GM10248 (cell line): ENCODE measurements at regions not wholly inside any gene's neighbourhood (a gene's known extent, or its start where the extent isn't known, plus 50 kb on each side); places are given as distances from the start of the nearest gene placed in this dataset.

Experiments used
- CTCF ChIA-PET: fragments of 300-600 bp; sonication (Branson Sonifier 250); formaldehyde crosslinking; extraction: SDS; loops from one replicate; lab custom pipeline; 2021; ENCODE audit warnings: antibody characterized with exemption; lab: Yijun Ruan, JAX
- POLR2A ChIA-PET: fragments of 350-650 bp; sonication (Branson Sonifier 250); formaldehyde crosslinking; extraction: SDS; loops from one replicate; lab custom pipeline; 2020; ENCODE audit warnings: antibody characterized with exemption; lab: Yijun Ruan, JAX
- DNase-seq: peaks from one replicate; pipeline ENCODE4 v3.0.0; 2012; ENCODE audit errors: extremely low spot score
- TF ChIP-seq, protein P1 (sequence below): IDR thresholded peaks from 2 replicates; pipeline ENCODE4 v1.5.1; 2012; ENCODE audit warnings: mild to moderate bottlenecking, low read depth; ENCODE audit errors: extremely low read depth, missing control alignments, control extremely low read depth

DNA sequence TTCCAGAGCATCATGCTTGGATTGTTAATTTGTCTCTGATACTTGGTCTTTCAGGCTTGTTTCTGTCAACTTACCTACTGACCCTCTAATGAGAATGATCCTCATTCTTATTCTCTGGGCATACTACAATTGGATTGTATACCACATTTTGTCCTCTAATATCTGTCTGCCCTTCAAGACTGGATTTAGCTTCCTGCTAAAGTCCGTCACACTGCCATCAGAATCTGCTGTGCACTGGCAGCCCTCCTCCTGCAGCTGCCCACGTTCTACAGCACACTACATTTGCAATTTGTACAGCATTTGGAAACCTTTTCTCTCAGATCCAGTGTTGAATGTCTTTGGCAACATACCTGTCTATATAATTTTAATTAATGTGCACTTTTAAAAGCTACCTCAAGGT, 183.1 kb downstream of the ZNF330 start:
- ChIA-PET POLR2A (no interaction called here), CTCF (interaction anchor here (0.9 to 2.0 kb wide), 5 partner anchors 9 to 81 kb away, joined by 3 to 5 read pairs (median 4); no protein-coding TSS in a partner anchor)
- no peak for DNase-seq
- TF ChIP-seq, protein P1, sequence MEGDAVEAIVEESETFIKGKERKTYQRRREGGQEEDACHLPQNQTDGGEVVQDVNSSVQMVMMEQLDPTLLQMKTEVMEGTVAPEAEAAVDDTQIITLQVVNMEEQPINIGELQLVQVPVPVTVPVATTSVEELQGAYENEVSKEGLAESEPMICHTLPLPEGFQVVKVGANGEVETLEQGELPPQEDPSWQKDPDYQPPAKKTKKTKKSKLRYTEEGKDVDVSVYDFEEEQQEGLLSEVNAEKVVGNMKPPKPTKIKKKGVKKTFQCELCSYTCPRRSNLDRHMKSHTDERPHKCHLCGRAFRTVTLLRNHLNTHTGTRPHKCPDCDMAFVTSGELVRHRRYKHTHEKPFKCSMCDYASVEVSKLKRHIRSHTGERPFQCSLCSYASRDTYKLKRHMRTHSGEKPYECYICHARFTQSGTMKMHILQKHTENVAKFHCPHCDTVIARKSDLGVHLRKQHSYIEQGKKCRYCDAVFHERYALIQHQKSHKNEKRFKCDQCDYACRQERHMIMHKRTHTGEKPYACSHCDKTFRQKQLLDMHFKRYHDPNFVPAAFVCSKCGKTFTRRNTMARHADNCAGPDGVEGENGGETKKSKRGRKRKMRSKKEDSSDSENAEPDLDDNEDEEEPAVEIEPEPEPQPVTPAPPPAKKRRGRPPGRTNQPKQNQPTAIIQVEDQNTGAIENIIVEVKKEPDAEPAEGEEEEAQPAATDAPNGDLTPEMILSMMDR: no peak

DNA sequence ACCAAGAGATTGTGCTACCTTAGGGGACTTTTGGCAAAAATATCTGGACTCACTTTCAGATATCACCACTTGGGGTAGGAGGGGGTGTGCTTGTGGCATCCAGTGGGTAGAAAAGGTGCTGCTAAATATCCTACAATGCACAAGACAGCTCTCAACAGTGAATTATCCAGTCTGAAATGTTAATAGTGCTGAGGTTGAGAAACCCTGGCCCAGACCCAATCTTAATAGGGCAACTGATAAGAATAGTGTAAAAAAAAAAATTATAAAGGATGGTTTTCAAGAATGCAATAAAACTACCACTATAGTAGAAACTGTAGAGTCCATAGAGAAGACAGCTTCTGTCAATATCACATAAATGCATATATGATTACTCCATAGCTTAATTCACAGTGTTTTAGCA, 185.5 kb downstream of the ZNF330 start:
- no peak for DNase-seq
- ChIA-PET CTCF (no interaction called here), POLR2A (no interaction called here)
- TF ChIP-seq, protein P1: no peak

DNA sequence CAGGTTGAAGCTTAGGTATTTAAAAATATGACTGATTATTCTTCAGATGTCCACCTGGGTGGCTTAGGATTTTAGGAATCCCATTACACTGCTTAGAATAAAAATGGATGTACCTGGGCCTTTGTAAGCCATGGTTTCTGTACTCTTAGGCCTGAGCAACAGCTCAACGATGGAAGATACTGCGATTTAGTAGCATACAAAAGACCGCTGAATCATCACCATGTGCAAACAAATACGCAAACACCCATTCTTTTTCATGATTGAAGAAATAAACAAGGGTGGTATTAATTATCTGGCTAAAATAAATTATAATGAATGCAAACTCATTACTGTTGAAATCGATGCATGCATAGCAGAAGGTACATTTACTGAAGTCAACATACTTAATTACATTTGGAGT, 188.9 kb downstream of the ZNF330 start:
- DNase-seq: no peak
- TF ChIP-seq, protein P1: no peak
- ChIA-PET CTCF (interaction anchor here (1.4 kb wide), 1 partner anchor 25 kb away, joined by 4 read pairs; no protein-coding TSS in a partner anchor), POLR2A (no interaction called here)

DNA sequence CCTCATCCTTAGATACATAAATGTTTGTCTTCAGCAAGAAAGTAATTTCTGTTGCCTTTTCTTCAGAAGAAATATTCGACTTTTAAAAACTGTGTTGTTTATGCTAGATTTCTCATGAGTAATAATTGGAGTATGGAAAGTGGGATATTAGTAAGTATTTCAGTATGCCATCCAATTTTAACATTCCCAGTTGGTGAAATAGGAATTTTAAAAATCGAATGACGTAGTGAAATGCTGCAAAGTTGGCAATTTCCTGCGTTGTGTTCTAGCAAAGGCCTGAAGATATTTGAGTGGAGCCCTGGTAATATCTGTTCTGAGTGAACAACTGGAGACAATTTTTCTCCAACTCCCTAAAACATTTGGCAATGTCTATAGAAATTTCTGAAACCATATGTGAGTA, 190.1 kb downstream of the ZNF330 start:
- ChIA-PET CTCF (no interaction called here), POLR2A (no interaction called here)
- no peak for DNase-seq
- TF ChIP-seq, protein P1: no peak

DNA sequence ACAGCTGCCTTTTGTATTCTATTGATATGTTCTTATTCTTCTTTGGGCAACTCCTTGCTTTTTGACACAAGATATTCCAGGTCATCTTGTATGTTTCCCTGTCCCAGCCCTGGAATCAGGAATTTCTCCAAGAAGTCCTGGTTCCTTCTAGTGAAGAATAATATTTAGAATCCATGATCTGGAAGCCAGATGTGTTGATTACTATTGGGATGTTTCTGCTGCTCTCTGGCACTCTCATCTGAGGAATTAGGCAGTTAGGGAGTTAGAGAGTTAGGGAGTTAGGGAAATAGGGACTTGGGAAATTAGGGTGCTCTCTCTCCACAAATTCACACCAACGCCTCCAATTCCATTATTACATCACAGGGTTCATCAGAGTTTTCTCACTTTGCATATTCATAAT, 191.2 kb downstream of the ZNF330 start:
- TF ChIP-seq, protein P1: no peak
- ChIA-PET CTCF (no interaction called here), POLR2A (no interaction called here)
- no peak for DNase-seq

DNA sequence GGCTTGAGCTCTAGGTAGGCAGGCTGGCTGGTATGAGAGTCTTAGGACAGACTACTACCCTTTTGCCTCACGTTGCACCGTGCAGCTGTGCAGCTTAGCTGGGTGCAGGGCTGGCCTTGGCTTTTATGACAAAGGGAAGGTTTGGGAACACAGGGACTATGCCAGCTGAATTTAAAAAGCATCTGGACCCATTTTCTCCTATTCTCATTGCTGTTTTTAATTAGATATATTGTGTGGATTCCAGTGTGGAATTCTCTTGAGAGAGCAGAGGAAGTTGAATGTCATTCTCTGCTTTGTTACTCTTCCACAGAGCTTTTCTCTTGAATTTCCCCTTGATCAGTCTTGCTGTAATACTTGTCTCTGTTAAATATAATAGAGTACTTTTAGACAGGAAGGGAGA, 192.7 kb downstream of the ZNF330 start:
- POLR2A ChIA-PET: no interaction called here
- no peak for DNase-seq
- TF ChIP-seq, protein P1: no peak
- CTCF ChIA-PET: interaction anchor here (1.0 to 1.1 kb wide), 2 partner anchors 10 to 30 kb away, joined by 4 to 5 read pairs; no protein-coding TSS in a partner anchor
